ENCODE measurements at regions not wholly inside any gene's neighbourhood (a gene's known extent, or its start where the extent isn't known, plus 50 kb on each side); places are given as distances from the start of the nearest gene placed in this dataset.

GRCh38 chr9:84129529-84129928 lies 148.9 kb downstream of the RMI1 start:
- no peak for DNase-seq

GRCh38 chr9:84136119-84136868 lies 155.7 kb downstream of the RMI1 start:
- no peak for DNase-seq

- no peak for DNase-seq
These were observed 157.4 kb downstream of the RMI1 start for GRCh38 chr9:84137968-84138367.

DNA sequence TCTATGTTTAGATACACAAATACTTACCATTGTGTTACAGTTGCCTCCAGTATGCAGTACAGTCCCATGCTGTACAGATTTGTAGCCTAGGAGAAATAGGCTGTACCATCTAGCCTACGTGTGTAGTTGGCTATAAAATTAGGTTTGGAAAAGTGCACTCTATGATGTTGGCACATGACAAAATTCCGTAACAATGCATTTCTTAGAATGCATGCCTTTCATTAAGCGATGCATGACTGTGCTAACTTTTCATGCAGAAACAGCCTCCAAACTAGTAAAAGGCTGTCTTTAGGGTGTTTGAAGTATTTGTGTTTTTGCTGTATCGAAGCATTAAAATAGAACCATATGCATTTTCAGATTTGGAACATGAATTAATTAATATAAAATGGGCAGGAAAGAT lies 157.9 kb downstream of the RMI1 start:
- DNase-seq = no peak

GRCh38 chr9:84139296-84140070 lies 158.9 kb downstream of the RMI1 start:
- DNase-seq = no peak

DNA sequence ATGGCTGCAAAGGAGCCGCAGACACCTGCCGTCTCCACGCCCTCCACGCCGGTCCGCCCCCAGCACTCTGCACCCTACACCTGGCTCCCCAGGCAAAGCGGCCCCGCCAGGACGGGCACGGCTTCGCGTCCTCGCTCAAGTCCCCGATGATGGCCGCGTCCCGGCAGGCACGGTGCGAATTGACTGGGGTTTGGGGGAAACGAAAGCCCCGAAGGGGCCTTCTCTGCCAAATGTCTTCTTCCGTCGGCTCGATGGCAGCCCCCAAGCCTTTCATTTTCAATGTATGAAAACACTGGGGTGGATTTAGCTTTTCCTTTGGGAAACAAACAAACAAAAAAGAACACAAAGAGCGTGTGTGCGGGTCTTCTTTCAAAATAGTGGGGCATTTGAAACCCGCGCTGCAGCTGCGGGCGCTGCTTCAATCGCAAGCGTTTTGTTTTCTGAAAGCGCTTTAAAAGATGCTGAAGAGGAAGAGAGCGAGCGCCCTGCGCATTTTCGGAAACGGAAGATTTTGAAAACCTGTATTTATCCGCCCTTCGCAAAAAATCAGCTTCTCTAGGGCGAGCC lies 160.0 kb downstream of the RMI1 start:
- DNase-seq = no peak

- peak; percentile 77 for DNase-seq
These were observed 161.3 kb downstream of the RMI1 start for GRCh38 chr9:84141741-84142370.

- no peak for DNase-seq
These were observed 164.4 kb downstream of the RMI1 start for GRCh38 chr9:84145031-84145430.

- DNase-seq = no peak
These were observed 165.2 kb downstream of the RMI1 start for GRCh38 chr9:84145780-84146179.

DNA sequence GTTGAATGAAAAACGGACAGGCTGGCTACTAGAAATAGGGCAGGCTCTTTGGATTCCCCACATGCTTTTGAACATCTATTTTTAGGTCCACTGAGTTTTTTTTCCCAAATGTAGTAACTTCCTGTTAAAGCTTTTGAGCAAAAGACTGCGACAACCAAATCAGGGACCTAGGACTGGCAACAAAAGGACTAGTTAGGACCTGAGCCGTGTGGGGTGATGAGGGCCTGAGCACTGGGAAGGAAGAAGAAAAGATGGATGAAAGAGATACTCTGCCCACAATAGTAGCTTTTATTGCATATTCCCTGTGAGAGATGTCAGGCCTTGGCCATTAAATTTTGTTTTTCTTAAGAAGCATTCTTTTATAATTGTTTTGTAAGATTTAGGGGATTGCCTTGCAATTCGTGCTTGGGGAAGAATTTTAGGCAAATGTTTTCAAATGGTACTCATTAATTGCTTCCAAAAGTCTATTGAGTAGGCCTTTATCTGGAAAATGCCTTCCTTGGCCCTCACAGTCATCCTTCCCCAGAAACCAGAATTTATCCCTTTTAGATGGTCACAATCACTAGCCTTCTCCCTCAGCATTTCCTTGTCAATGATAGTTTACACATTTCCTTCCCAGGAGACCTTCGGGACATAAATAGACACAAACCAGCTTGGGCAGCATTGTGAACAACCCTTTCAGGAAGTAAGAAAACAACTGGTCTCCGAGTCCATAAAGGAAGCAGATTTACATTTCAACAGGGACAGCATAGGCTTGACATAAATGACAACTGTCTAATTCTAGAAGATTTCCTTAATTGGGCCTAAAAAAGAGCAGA lies 166.5 kb downstream of the RMI1 start:
- DNase-seq = no peak

- no peak for DNase-seq
These were observed 170.6 kb downstream of the RMI1 start for GRCh38 chr9:84151236-84151635.

- no peak for DNase-seq
These were observed 171.0 kb downstream of the RMI1 start for GRCh38 chr9:84151640-84152039.

DNA sequence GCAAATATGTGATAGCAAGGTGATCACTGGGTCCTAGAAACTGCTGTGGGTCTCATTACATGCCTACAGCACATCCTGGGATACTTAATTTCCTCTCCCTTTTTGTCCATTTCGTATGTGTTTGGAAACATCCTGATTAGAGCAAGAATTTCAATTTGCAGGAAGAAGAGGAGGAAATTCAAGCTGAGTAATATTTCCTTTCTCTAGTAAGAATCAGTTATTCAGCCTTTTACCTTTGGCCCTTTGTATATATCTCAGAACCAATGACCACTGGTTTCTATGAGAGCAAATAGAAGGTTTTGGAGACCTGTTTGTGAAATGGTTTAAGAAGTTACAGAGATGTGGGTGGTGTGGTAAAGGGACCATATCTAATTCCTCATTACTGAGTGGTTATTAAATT lies 171.6 kb downstream of the RMI1 start:
- DNase-seq = no peak

DNA sequence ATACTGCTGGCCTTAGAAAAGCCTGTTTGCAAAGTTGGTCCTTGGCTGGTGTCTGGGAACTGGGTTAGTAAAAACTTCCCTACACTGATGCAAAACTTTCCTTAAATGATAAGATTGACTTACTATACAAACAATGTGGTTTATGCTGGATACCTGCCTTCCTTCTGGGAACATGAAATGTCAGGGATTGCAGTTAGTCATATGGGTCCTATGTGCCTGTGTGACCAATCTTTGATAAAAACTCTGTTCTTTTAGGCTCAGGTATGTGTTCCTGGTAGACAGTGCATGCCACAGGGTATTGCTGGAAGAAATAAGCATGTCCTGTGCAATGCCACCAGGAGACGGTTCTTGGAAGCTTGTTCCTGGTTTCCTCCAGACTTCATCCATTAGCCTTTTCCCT lies 173.3 kb downstream of the RMI1 start:
- no peak for DNase-seq

- DNase-seq = no peak
These were observed 173.7 kb downstream of the RMI1 start for GRCh38 chr9:84154320-84154719.

- DNase-seq = no peak
These were observed 177.4 kb downstream of the SLC28A3 start for GRCh38 chr9:84163052-84163650.

DNA sequence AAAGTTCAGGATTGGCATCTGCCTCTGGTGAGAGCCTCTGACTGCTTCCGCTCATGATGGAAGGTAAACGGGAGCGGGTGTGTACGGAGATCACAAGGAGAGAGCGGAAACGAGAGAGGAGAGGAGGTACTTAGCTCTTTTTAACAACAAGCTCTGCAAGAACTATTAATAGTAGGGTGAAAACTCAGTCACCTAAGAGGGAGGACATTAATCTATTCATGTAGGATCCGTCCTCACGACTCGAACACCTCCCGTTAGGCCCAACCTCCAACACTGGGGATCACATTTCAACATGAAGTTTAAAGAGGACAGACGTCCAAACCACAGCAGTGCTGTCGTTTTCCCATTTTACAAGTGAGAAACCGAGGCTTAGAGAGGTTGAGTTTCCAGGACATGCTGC lies 173.7 kb downstream of the SLC28A3 start:
- DNase-seq = peak; percentile 84

- DNase-seq = no peak
These were observed 171.3 kb downstream of the SLC28A3 start for GRCh38 chr9:84169240-84169639.

GRCh38 chr9:84170521-84171141 lies 169.9 kb downstream of the SLC28A3 start:
- DNase-seq = peak; percentile 19

- no peak for DNase-seq
These were observed 166.6 kb downstream of the SLC28A3 start for GRCh38 chr9:84173961-84174360.

DNA sequence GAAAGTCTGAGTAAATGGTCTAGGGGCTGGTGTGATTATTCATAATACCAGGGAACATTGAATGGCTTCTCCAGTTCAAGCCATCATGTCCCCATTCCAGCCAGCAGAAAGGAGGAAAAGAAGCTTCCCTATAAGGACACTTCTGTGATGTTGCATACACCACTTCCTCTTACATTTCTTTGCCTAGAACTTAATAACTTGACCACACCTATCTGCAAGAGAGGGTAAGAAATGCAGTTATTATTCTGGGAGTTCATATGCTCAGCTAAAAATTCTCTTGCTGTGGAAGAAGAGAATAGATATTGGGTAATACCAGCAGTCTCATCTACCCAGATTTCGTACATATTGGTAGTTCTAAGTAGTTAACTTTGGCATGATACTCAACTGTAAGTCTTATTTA lies 166.1 kb downstream of the SLC28A3 start:
- DNase-seq = no peak

- DNase-seq = no peak
These were observed 163.2 kb downstream of the SLC28A3 start for GRCh38 chr9:84177407-84177806.

Measured in NCI-H2171 (cell line).